SJSA1 (cell line): ENCODE measurements at regions not wholly inside any gene's neighbourhood (a gene's known extent, or its start where the extent isn't known, plus 50 kb on each side); places are given as distances from the start of the nearest gene placed in this dataset.

ENCODE experiments used
- DNase-seq, 2 experiments: peaks; one replicate each; pipeline ENCODE4 v3.0.0-alpha.2; 2015 to 2020; ENCODE audit warnings: low spot score in 2 of 2, low read depth in 1 of 2
- H3K27ac ChIP-seq: fragments of 250-450 bp; sonication (Bioruptor Pico); 2 replicates; pipeline ENCODE4 v1.5.1; 2020; ENCODE audit warnings: mild to moderate bottlenecking, moderate library complexity
- H3K27me3 ChIP-seq: fragments of 250-450 bp; sonication (Bioruptor Pico); replicated peaks from 2 replicates; pipeline ENCODE4 v1.5.1; 2020; ENCODE audit warnings: mild to moderate bottlenecking, moderate library complexity
- H3K36me3 ChIP-seq: fragments of 250-450 bp; sonication (Bioruptor Pico); 2 replicates; pipeline ENCODE4 v1.5.1; 2020; ENCODE audit warnings: mild to moderate bottlenecking
- H3K4me1 ChIP-seq: fragments of 250-450 bp; sonication (Bioruptor Pico); replicated peaks from 2 replicates; pipeline ENCODE4 v1.6.1; 2021; ENCODE audit warnings: mild to moderate bottlenecking
- H3K4me3 ChIP-seq: fragments of 250-450 bp; sonication (Bioruptor Pico); 2 replicates; pipeline ENCODE4 v1.5.1; 2020; ENCODE audit warnings: mild to moderate bottlenecking
- H3K9me3 ChIP-seq: fragments of 250-450 bp; sonication (Bioruptor Pico); replicated peaks from 2 replicates; pipeline ENCODE4 v1.5.1; 2020; ENCODE audit warnings: mild to moderate bottlenecking

DNA sequence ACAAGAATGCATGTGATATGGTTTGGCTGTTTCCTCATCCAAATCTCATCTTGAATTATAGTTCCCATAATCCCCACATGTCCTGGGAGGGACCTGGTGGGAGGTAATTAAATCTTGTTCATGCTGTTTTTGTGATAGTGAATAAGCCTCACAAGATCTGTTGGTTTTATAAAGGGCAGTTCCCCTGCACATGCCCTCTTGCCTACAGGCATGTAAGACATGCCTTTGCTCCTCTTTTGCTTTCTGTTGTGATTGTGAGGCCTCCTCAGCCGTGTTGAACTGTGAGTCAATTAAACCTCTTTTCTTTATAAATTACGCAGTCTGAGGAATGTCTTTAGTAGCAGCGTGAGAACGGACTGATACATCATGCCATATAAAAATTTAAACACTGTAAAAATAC is 1537.0 kb downstream of the OTOL1 start:
- Histone ChIP-seq H3K4me3 (no peak overlapping the region), H3K9me3 (no peaks in the 10 kb centered on the region), H3K36me3 (no peaks in the 10 kb centered on the region), H3K4me1 (no peaks in the 10 kb centered on the region), H3K27ac (no peak overlapping the region), H3K27me3 (no peaks in the 10 kb centered on the region)
- no peak for DNase-seq

- H3K27ac ChIP-seq, result no peak overlapping the region
- H3K9me3 ChIP-seq, result no peaks in the 10 kb centered on the region; the same call in 1 of the 2 replicates
- no peaks in the 10 kb centered on the region for H3K4me1 ChIP-seq
- H3K4me3 ChIP-seq, result no peak overlapping the region
- no peaks in the 10 kb centered on the region for H3K36me3 ChIP-seq
- DNase-seq, result no peak
- H3K27me3 ChIP-seq, result no peaks in the 10 kb centered on the region
Observed at GRCh38 chr3:163039636-163040035, 1543.0 kb downstream of the OTOL1 start.

DNA sequence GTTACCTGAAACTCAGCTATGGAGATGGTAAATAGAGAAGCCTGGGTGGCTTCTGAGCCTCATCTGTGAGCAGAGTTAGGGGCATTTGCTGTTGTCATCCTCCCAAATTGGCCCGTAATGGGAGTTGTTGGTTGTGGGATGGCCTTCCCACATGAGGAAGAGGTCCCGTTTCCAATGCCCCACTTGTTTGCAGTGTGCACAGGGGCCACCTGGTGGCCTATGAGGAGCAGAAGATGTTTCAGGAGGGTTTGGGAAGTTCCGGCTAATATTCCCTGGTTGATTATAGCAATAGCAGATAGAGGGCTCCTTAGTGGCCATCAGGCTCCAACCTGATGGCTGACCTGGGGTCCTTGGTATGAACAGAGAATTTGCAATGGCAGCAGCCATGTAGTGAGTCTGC is 1546.5 kb downstream of the OTOL1 start:
- no peaks in the 10 kb centered on the region for H3K4me1 ChIP-seq
- DNase-seq, result no peak
- no peaks in the 10 kb centered on the region for H3K27me3 ChIP-seq

GRCh38 chr3:163045945-163046344 is 1549.3 kb downstream of the OTOL1 start:
- Histone ChIP-seq H3K27me3 (no peaks in the 10 kb centered on the region), H3K4me1 (no peaks in the 10 kb centered on the region), H3K36me3 (no peaks in the 10 kb centered on the region), H3K9me3 (no peaks in the 10 kb centered on the region; the same call in 1 of the 2 replicates), H3K27ac (no peak overlapping the region), H3K4me3 (no peak overlapping the region)
- DNase-seq, result no peak

More for the DNA sequence above, 1546.5 kb downstream of the OTOL1 start:
- Histone ChIP-seq H3K9me3 (no peaks in the 10 kb centered on the region; the same call in 1 of the 2 replicates), H3K36me3 (no peaks in the 10 kb centered on the region), H3K27ac (no peak overlapping the region), H3K4me3 (no peak overlapping the region)

DNA sequence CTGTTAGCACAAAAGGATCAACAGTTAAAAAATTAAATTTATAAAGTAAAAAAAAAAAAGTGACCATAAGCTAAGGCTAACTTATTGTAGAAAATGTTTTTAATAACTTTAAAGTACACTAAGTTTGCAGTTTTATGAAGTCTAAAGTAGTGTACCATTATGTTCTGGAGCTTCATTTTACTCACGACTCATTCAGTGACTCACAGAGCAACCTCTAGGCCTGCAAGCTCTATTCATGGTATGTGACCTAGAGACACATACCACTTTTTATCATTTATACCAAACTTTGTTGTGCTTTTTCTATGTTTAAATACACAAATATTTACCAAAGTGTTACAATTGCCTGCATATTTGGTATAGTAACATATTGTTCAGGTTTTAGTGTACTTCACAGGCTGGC is 1552.3 kb downstream of the OTOL1 start:
- H3K27me3 ChIP-seq, result no peaks in the 10 kb centered on the region
- no peak for DNase-seq

DNA sequence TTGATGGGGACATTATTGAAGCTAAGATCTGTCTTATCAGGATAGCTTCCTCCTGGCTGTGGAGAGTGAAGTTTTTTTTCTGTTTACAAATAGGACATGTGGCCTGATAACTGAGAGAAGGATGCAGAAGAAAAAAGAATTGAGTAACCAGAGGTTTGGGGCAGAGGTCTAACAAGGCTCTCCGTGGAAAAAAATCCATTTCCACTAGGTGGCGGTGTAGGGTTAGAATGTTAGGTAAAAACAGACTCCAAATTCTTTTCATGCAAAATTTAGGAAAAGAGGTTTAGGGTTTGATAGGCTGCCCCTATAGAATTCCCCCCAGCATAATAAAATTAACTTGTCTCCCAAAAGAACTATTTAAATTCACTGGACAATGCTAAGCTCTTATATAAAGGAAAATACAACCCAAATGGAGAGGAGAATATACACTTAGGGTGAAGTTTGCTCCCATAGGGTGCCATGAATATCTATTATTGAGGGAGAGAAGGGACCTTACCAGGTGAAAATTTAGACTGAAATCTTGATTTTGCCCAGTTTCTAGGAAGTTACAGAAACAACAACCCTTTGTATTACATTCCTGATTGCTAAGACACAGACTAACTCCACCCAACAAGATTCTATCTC is 1560.4 kb downstream of the OTOL1 start:
- Histone ChIP-seq H3K4me3 (no peak overlapping the region), H3K9me3 (no peaks in the 10 kb centered on the region), H3K27ac (no peak overlapping the region), H3K27me3 (no peaks in the 10 kb centered on the region), H3K4me1 (no peaks in the 10 kb centered on the region), H3K36me3 (no peaks in the 10 kb centered on the region)
- no peak for DNase-seq

More for the DNA sequence above, 1552.3 kb downstream of the OTOL1 start:
- H3K36me3 ChIP-seq, result no peaks in the 10 kb centered on the region
- no peak overlapping the region for H3K27ac ChIP-seq
- H3K4me1 ChIP-seq, result no peaks in the 10 kb centered on the region
- H3K4me3 ChIP-seq, result no peak overlapping the region
- no peaks in the 10 kb centered on the region for H3K9me3 ChIP-seq

GRCh38 chr3:163058031-163058854 is 1561.6 kb downstream of the OTOL1 start:
- Histone ChIP-seq H3K4me1 (no peaks in the 10 kb centered on the region), H3K36me3 (no peaks in the 10 kb centered on the region), H3K4me3 (no peak overlapping the region), H3K9me3 (no peaks in the 10 kb centered on the region), H3K27ac (no peak overlapping the region), H3K27me3 (no peaks in the 10 kb centered on the region)
- no peak for DNase-seq

- Histone ChIP-seq H3K27me3 (no peaks in the 10 kb centered on the region), H3K9me3 (no peaks in the 10 kb centered on the region; the same call in 1 of the 2 replicates), H3K4me3 (no peak overlapping the region), H3K27ac (no peak overlapping the region), H3K4me1 (no peaks in the 10 kb centered on the region), H3K36me3 (no peaks in the 10 kb centered on the region)
- DNase-seq, result no peak
Observed at GRCh38 chr3:163071713-163072112, 1575.1 kb downstream of the OTOL1 start.
